WTC11 (cell line): ENCODE measurements at regions not wholly inside any gene's neighbourhood (a gene's known extent, or its start where the extent isn't known, plus 50 kb on each side); places are given as distances from the start of the nearest gene placed in this dataset.

Experiments used
- ATAC-seq: fragments of 200-7000 bp; cut with Tn5 transposase; 2 replicates; pipeline ENCODE4 v1.10.0; 2021; ENCODE audit warnings: mild to moderate bottlenecking, moderate library complexity
- CTCF ChIA-PET: fragments of 300-600 bp; sonication (Branson Sonifier 250); formaldehyde crosslinking; loops from one replicate; lab custom pipeline; 2021; ENCODE audit warnings: antibody characterized with exemption; lab: Charles Lee
- POLR2A ChIA-PET: fragments of 350-600 bp; sonication (Branson Sonifier 250); formaldehyde crosslinking; loops from one replicate; lab custom pipeline; 2021; ENCODE audit warnings: antibody characterized with exemption; lab: Charles Lee
- DNase-seq: peaks from one replicate; pipeline ENCODE4 v3.0.0; 2021; ENCODE audit warnings: low spot score
- H3K27ac Mint-ChIP-seq: 2 replicates; pipeline ENCODE4 v1.8.0; 2021; ENCODE audit warnings: mixed read lengths
- H3K27me3 Mint-ChIP-seq: 2 replicates; pipeline ENCODE4 v1.8.0; 2021; ENCODE audit warnings: low read depth, mild to moderate bottlenecking, moderate library complexity, mixed read lengths
- H3K36me3 Mint-ChIP-seq: 2 replicates; pipeline ENCODE4 v1.8.0; 2021; ENCODE audit warnings: mixed read lengths
- H3K4me1 Mint-ChIP-seq: 2 replicates; pipeline ENCODE4 v1.8.0; 2022; ENCODE audit warnings: mixed read lengths
- H3K4me3 Mint-ChIP-seq: 2 replicates; pipeline ENCODE4 v1.8.0; 2021; ENCODE audit warnings: mild to moderate bottlenecking, moderate library complexity, mixed read lengths
- H3K9me3 Mint-ChIP-seq: 2 replicates; pipeline ENCODE4 v1.8.0; 2021; ENCODE audit warnings: mixed read lengths
- ARID4B ChIP-seq: sonication (generic); formaldehyde crosslinking; IDR thresholded peaks from 2 replicates; pipeline ENCODE4 v1.8.0; 2023; ENCODE audit warnings: missing genetic modification reagents, mild to moderate bottlenecking, borderline replicate concordance
- CREB1 ChIP-seq: sonication (generic); formaldehyde crosslinking; IDR thresholded peaks from 2 replicates; pipeline ENCODE4 v1.8.0; 2023; ENCODE audit warnings: mild to moderate bottlenecking, missing genetic modification reagents
- CREM ChIP-seq: sonication (generic); formaldehyde crosslinking; IDR thresholded peaks from 2 replicates; pipeline ENCODE4 v1.8.1; 2022; ENCODE audit warnings: mild to moderate bottlenecking, missing genetic modification reagents, moderate library complexity
- GTF2I ChIP-seq: fragments of 250-450 bp; sonication (Bioruptor Pico); conservative IDR thresholded peaks from 2 replicates; pipeline ENCODE4 v1.4.0; 2021; ENCODE audit warnings: mild to moderate bottlenecking
- NFE2L1 ChIP-seq: sonication (generic); formaldehyde crosslinking; IDR thresholded peaks from 2 replicates; pipeline ENCODE4 v1.8.1; 2023; ENCODE audit warnings: missing genetic modification reagents
- ZNF317 ChIP-seq: sonication (generic); formaldehyde crosslinking; IDR thresholded peaks from 2 replicates; pipeline ENCODE4 v1.8.1; 2023; ENCODE audit warnings: low read depth, mild to moderate bottlenecking, moderate library complexity, missing genetic modification reagents, borderline replicate concordance
- TF ChIP-seq, protein P1 (sequence below): sonication (generic); formaldehyde crosslinking; IDR thresholded peaks from 2 replicates; pipeline ENCODE4 v1.8.0; 2022; ENCODE audit warnings: missing genetic modification reagents
- TF ChIP-seq, protein P2 (sequence below): sonication (generic); formaldehyde crosslinking; IDR thresholded peaks from 2 replicates; pipeline ENCODE4 v1.8.1; 2022; ENCODE audit warnings: low read depth, mild to moderate bottlenecking, moderate library complexity, missing genetic modification reagents, borderline replicate concordance
- TF ChIP-seq, protein P3 (sequence below): sonication (generic); formaldehyde crosslinking; IDR thresholded peaks from 2 replicates; pipeline ENCODE4 v1.8.0; 2022; ENCODE audit warnings: mild to moderate bottlenecking, missing genetic modification reagents

DNA sequence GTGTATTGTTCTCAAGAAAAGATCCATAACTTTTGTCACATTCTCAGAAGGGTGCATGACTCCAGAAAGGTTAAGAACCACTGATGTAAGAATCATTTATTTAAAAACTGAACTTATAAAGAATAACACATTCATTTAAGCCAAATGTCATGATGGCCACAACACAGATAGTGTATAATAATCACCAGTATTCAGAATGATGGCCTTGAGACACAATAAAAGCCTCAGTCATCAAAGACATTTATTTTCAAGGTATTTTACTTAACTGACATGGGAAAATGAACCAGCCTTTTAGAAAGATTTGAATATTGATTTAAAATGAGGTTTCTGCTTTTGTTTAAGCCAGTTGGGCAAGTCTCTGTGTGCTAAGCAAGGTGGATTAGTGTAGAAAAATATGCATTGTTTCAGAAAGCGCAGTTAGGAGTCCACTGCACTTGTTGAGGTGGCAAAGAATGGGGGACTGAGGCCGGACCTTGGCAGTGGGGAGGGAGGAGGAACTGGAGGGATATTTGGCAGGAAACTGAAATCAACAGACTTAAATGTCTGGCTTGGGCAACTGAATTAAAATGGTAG is 371.9 kb upstream of the ESRRG start (continued):
- no peak for TF ChIP-seq CREB1 (CRISPR knock-in tag)

GRCh38 chr1:217091561-217091960 is 368.3 kb upstream of the ESRRG start:
- Mint-ChIP-seq H3K27me3 (peaks cover 56% of the 10 kb centered on the region), H3K9me3 (no peaks in the 10 kb centered on the region)
- POLR2A ChIA-PET, result no interaction called here

More at GRCh38 chr1:217091561-217091960, 368.3 kb upstream of the ESRRG start:
- H3K4me1 Mint-ChIP-seq, result peaks cover 38% of the 10 kb centered on the region
- TF ChIP-seq GTF2I (CRISPR knock-in tag), result no peak
- TF ChIP-seq, protein P1, sequence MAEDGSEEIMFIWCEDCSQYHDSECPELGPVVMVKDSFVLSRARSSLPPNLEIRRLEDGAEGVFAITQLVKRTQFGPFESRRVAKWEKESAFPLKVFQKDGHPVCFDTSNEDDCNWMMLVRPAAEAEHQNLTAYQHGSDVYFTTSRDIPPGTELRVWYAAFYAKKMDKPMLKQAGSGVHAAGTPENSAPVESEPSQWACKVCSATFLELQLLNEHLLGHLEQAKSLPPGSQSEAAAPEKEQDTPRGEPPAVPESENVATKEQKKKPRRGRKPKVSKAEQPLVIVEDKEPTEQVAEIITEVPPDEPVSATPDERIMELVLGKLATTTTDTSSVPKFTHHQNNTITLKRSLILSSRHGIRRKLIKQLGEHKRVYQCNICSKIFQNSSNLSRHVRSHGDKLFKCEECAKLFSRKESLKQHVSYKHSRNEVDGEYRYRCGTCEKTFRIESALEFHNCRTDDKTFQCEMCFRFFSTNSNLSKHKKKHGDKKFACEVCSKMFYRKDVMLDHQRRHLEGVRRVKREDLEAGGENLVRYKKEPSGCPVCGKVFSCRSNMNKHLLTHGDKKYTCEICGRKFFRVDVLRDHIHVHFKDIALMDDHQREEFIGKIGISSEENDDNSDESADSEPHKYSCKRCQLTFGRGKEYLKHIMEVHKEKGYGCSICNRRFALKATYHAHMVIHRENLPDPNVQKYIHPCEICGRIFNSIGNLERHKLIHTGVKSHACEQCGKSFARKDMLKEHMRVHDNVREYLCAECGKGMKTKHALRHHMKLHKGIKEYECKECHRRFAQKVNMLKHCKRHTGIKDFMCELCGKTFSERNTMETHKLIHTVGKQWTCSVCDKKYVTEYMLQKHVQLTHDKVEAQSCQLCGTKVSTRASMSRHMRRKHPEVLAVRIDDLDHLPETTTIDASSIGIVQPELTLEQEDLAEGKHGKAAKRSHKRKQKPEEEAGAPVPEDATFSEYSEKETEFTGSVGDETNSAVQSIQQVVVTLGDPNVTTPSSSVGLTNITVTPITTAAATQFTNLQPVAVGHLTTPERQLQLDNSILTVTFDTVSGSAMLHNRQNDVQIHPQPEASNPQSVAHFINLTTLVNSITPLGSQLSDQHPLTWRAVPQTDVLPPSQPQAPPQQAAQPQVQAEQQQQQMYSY (CRISPR knock-in tag), result no peak
- TF ChIP-seq, protein P2, sequence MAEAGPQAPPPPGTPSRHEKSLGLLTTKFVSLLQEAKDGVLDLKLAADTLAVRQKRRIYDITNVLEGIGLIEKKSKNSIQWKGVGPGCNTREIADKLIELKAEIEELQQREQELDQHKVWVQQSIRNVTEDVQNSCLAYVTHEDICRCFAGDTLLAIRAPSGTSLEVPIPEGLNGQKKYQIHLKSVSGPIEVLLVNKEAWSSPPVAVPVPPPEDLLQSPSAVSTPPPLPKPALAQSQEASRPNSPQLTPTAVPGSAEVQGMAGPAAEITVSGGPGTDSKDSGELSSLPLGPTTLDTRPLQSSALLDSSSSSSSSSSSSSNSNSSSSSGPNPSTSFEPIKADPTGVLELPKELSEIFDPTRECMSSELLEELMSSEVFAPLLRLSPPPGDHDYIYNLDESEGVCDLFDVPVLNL (CRISPR knock-in tag), result no peak
- TF ChIP-seq, protein P3, sequence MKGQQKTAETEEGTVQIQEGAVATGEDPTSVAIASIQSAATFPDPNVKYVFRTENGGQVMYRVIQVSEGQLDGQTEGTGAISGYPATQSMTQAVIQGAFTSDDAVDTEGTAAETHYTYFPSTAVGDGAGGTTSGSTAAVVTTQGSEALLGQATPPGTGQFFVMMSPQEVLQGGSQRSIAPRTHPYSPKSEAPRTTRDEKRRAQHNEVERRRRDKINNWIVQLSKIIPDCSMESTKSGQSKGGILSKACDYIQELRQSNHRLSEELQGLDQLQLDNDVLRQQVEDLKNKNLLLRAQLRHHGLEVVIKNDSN (CRISPR knock-in tag), result no peak
- TF ChIP-seq ARID4B, result no peak
- no peak for TF ChIP-seq ZNF317 (CRISPR knock-in tag)
- no peak for TF ChIP-seq CREM
- TF ChIP-seq NFE2L1 (CRISPR knock-in tag), result no peak
- H3K4me3 Mint-ChIP-seq, result no peak overlapping the region
- DNase-seq (no peak), ATAC-seq (no peak)
- no peaks in the 10 kb centered on the region for H3K36me3 Mint-ChIP-seq
- CTCF ChIA-PET, result no interaction called here
- H3K27ac Mint-ChIP-seq, result no peak overlapping the region
